Neural progenitor cell (in vitro differentiated cells): ENCODE measurements at regions not wholly inside any gene's neighbourhood (a gene's known extent, or its start where the extent isn't known, plus 50 kb on each side); places are given as distances from the start of the nearest gene placed in this dataset.

Source experiments
- CTCF ChIP-seq: fragments of 200-600 bp; sonication (generic); IDR thresholded peaks from 2 replicates; pipeline ENCODE4 v1.5.1; 2017; ENCODE audit warnings: antibody characterized with exemption, mild to moderate bottlenecking
- EZH2 ChIP-seq: fragments of 200-600 bp; sonication (generic); IDR thresholded peaks from 2 replicates; pipeline ENCODE4 v1.6.1; 2017; ENCODE audit warnings: antibody characterized with exemption, mild to moderate bottlenecking, moderate library complexity

GRCh38 chr5:166178411-166179080 lies 2112.9 kb upstream of the WWC1 start:
- no peak for TF ChIP-seq CTCF
- TF ChIP-seq EZH2: no peak
